ENCODE measurements at regions not wholly inside any gene's neighbourhood (a gene's known extent, or its start where the extent isn't known, plus 50 kb on each side); places are given as distances from the start of the nearest gene placed in this dataset.
"Not testable (repeated sequence)": the region's sequence is repeated elsewhere in the genome, so short reads cannot be mapped to it uniquely, and the experiment has no call there.

DNA sequence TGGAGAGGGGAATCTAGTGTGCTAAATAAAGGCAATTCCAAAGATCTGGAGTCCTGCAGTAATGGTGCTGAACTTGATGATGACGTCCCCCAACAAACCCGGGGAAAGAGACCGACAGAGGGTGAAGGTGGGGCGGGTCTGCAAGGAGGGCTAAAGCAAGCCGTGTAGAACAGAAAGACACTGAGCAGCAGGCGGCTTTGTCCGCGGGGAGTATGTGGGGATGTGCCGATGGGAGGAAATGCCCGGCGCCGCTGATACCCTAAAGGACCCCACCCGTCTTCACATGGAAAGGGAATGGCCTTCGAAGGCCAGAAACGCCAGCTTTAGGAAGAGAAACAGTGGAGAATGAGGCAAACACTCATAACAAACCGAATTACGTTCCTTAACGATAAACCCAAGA, 528.9 kb downstream of the ZNF674 start:
- TF ChIP-seq, protein P1, sequence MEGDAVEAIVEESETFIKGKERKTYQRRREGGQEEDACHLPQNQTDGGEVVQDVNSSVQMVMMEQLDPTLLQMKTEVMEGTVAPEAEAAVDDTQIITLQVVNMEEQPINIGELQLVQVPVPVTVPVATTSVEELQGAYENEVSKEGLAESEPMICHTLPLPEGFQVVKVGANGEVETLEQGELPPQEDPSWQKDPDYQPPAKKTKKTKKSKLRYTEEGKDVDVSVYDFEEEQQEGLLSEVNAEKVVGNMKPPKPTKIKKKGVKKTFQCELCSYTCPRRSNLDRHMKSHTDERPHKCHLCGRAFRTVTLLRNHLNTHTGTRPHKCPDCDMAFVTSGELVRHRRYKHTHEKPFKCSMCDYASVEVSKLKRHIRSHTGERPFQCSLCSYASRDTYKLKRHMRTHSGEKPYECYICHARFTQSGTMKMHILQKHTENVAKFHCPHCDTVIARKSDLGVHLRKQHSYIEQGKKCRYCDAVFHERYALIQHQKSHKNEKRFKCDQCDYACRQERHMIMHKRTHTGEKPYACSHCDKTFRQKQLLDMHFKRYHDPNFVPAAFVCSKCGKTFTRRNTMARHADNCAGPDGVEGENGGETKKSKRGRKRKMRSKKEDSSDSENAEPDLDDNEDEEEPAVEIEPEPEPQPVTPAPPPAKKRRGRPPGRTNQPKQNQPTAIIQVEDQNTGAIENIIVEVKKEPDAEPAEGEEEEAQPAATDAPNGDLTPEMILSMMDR (IDR thresholded peaks at IDR 0.05; ENCODE audit: poor library complexity, severe bottlenecking): no peak
- H3K36me3 ChIP-seq (ENCODE audit: low read depth): no peaks in the 10 kb centered on the region
- no peaks in the 10 kb centered on the region for H3K9me3 ChIP-seq (ENCODE audit: severe bottlenecking)
- H3K4me3 ChIP-seq (ENCODE audit: severe bottlenecking): no peak overlapping the region
- DNase-seq (ENCODE audit: low spot score) (no peak), ATAC-seq (ENCODE audit: low read depth) (no peak)
- H3K4me1 ChIP-seq (ENCODE audit: insufficient read depth, poor library complexity, severe bottlenecking): no peaks in the 10 kb centered on the region
- no peaks in the 10 kb centered on the region for H3K27me3 ChIP-seq (ENCODE audit: insufficient read depth, poor library complexity, severe bottlenecking)
- H3K27ac ChIP-seq (ENCODE audit: poor library complexity, severe bottlenecking): no peak overlapping the region

DNA sequence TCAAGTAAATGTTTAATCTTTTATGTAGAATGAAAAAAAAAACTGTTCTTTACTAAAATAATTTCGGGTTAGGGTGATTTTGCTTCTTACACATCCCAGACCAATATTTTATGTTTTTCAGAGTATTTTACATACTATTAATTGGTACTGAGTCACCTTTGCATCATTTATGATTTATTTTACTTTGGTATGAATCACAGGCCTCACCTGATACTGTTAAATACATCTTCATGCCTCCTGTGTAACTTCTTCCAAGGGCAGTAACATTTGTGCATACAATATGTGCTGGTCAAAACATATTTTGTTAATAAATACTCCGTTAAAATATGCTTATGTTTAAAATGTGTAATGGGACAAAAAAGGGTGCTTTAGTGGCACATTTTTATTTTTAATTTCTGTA, 529.6 kb downstream of the ZNF674 start:
- ATAC-seq (ENCODE audit: low read depth) (no peak), DNase-seq (ENCODE audit: low spot score) (no peak)
- TF ChIP-seq, protein P1 (IDR thresholded peaks at IDR 0.05; ENCODE audit: poor library complexity, severe bottlenecking): no peak
- Histone ChIP-seq H3K4me1 (ENCODE audit: insufficient read depth, poor library complexity, severe bottlenecking) (no peaks in the 10 kb centered on the region), H3K27ac (ENCODE audit: poor library complexity, severe bottlenecking) (no peak overlapping the region), H3K9me3 (ENCODE audit: severe bottlenecking) (no peaks in the 10 kb centered on the region), H3K36me3 (ENCODE audit: low read depth) (no peaks in the 10 kb centered on the region), H3K4me3 (ENCODE audit: severe bottlenecking) (no peak overlapping the region), H3K27me3 (ENCODE audit: insufficient read depth, poor library complexity, severe bottlenecking) (no peaks in the 10 kb centered on the region)

DNA sequence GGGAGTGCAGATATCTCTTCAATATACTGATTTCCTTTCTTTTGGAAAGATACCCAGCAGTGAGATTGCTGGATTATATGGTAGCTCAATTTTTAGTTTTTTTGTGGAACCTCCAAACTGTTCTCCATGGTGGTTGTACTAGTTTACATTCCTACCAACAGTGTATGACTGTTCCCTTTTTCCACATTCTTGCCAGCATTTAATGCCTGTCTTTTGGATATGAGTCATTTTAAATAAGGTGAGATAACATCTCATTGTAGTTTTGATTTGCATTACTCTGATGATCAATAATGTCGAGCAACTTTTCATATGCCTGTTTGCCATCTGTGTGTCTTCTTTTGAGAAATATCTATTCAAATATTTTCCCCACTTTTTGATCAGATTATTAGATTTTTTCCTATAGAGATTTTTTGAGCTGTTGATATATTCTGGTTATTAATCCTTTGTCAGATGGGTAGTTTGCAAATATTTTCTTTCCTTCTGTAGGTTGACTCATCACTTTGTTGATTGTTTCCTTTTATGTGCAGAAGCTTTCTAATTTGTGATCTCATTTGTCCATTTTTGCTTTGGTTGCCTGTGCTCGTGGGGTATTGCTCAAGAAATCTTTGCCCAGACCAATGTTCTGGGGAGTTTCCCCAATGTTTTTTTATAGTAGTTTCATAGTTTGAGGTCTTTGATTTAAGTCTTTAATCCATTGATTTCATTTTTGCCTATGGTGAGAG, 552.7 kb downstream of the ZNF674 start:
- Histone ChIP-seq H3K36me3 (ENCODE audit: low read depth) (no peaks in the 10 kb centered on the region), H3K4me3 (ENCODE audit: severe bottlenecking) (no peak overlapping the region), H3K27ac (ENCODE audit: poor library complexity, severe bottlenecking) (no peak overlapping the region), H3K27me3 (ENCODE audit: insufficient read depth, poor library complexity, severe bottlenecking) (no peaks in the 10 kb centered on the region), H3K4me1 (ENCODE audit: insufficient read depth, poor library complexity, severe bottlenecking) (no peaks in the 10 kb centered on the region), H3K9me3 (ENCODE audit: severe bottlenecking) (no peaks in the 10 kb centered on the region)
- TF ChIP-seq, protein P1 (IDR thresholded peaks at IDR 0.05; ENCODE audit: poor library complexity, severe bottlenecking): no peak
- no peak for ATAC-seq (ENCODE audit: low read depth)
- no peak for DNase-seq (ENCODE audit: low spot score)

DNA sequence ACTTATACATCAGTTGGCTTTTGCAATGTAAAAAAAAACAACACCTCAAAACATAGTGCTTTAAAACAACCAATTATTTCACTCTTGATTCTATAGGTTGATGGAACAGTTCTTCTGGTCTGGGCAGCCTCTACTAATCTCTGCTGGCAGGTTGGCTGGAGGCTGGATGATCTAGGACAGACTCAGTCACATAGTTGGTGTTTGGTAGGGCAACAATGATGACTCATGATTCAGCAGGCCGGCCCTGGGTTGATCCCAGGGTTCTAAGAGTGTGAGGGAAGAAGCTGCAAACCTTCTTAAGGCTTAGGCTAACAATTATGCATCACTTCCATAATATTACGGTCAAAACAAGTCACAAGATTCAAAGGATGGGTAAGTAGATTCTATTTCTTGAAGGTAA, 558.2 kb downstream of the ZNF674 start:
- H3K9me3 ChIP-seq (ENCODE audit: severe bottlenecking): no peaks in the 10 kb centered on the region
- H3K36me3 ChIP-seq (ENCODE audit: low read depth): no peaks in the 10 kb centered on the region
- H3K27me3 ChIP-seq (ENCODE audit: insufficient read depth, poor library complexity, severe bottlenecking): no peaks in the 10 kb centered on the region
- TF ChIP-seq, protein P1 (IDR thresholded peaks at IDR 0.05; ENCODE audit: poor library complexity, severe bottlenecking): no peak
- DNase-seq (ENCODE audit: low spot score): no peak
- H3K4me3 ChIP-seq (ENCODE audit: severe bottlenecking): no peak overlapping the region
- H3K4me1 ChIP-seq (ENCODE audit: insufficient read depth, poor library complexity, severe bottlenecking): no peaks in the 10 kb centered on the region
- no peak overlapping the region for H3K27ac ChIP-seq (ENCODE audit: poor library complexity, severe bottlenecking)
- no peak for ATAC-seq (ENCODE audit: low read depth)

DNA sequence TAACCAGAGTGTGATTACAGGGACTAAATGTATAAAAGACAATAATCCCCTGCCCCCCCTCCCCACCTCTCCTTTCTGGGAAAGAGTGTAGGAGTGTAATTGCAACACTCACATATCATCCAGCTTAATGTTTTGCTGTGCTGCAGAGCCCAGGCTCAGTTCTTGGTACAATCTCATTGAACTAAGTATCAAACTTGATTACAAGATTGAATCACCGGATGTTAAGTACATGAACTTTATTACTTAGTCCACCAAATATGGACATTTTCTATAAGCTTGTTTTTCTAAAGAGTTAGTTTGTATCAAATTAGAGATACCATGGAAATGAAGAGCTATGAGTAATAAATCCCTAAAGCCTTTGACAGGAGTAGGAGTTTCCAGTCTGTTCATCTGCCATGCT, 559.1 kb downstream of the ZNF674 start:
- no peak overlapping the region for H3K27ac ChIP-seq (ENCODE audit: poor library complexity, severe bottlenecking)
- H3K4me1 ChIP-seq (ENCODE audit: insufficient read depth, poor library complexity, severe bottlenecking): no peaks in the 10 kb centered on the region
- no peaks in the 10 kb centered on the region for H3K9me3 ChIP-seq (ENCODE audit: severe bottlenecking)
- no peak overlapping the region for H3K4me3 ChIP-seq (ENCODE audit: severe bottlenecking)
- no peak for DNase-seq (ENCODE audit: low spot score)
- TF ChIP-seq, protein P1 (IDR thresholded peaks at IDR 0.05; ENCODE audit: poor library complexity, severe bottlenecking): no peak
- no peaks in the 10 kb centered on the region for H3K27me3 ChIP-seq (ENCODE audit: insufficient read depth, poor library complexity, severe bottlenecking)
- no peak for ATAC-seq (ENCODE audit: low read depth)
- no peaks in the 10 kb centered on the region for H3K36me3 ChIP-seq (ENCODE audit: low read depth)

DNA sequence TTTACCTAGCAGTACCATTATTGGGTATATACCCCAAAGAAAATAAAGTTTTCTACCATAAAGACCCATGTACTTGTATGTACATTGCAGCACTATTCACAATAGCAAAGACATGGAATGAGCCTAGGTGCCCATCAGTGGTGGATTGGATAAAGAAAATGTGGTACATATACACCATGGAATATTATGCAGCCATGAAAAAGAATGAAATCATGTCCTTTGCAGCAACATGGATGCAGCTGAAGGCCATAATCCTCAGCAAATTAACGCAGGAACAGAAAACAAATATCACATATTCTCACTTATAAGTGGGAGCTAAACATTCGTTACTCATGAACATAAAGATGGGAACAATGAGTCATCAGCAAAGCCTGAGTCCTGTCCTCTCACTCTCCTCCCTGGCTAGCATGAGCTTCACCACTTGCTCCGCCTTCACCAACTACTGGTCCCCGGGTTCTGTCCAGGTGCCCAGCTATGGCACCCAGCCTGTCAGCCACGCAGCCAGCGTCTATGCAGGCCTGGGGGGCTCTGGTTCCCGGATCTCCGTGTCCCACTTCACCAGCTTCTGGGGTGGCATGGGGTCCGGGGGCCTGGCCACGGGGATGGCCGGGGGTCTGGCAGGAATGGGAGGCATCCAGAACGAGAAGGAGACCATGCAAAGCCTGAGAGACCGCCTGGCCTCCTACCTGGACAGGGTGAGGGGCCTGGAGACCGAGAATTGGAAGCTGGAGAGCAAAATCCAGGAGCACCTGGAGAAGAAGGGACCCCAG, 562.1 kb downstream of the ZNF674 start:
- DNase-seq (ENCODE audit: low spot score); H3K4me3 ChIP-seq (ENCODE audit: severe bottlenecking); H3K27me3 ChIP-seq (ENCODE audit: insufficient read depth, poor library complexity, severe bottlenecking); ATAC-seq (ENCODE audit: low read depth); H3K4me1 ChIP-seq (ENCODE audit: insufficient read depth, poor library complexity, severe bottlenecking); H3K27ac ChIP-seq (ENCODE audit: poor library complexity, severe bottlenecking); H3K9me3 ChIP-seq (ENCODE audit: severe bottlenecking); H3K36me3 ChIP-seq (ENCODE audit: low read depth): not testable (repeated sequence)

Data from RWPE2 (cell line).